Mucosa of descending colon (tissue), 3 donors: ENCODE measurements at regions not wholly inside any gene's neighbourhood (a gene's known extent, or its start where the extent isn't known, plus 50 kb on each side); places are given as distances from the start of the nearest gene placed in this dataset.

Experiments used
- ATAC-seq: fragments of 200-7000 bp; cut with Tn5 transposase; one replicate; pipeline ENCODE4 v1.9.1; 2020; ENCODE audit warnings: mild to moderate bottlenecking, moderate library complexity
- DNase-seq, 3 donors: peaks; one replicate each; pipeline ENCODE4 v3.0.0-alpha.2; 2020
- H3K36me3 ChIP-seq: fragments of 200-600 bp; one replicate; pipeline ENCODE4 v1.8.0; 2021; ENCODE audit warnings: low read depth, mild to moderate bottlenecking
- H3K4me1 ChIP-seq: fragments of 200-600 bp; one replicate; pipeline ENCODE4 v1.8.0; 2021; ENCODE audit warnings: low read depth, mild to moderate bottlenecking
- H3K4me3 ChIP-seq: fragments of 200-600 bp; one replicate; pipeline ENCODE4 v1.8.0; 2021; ENCODE audit warnings: mild to moderate bottlenecking
- H3K9me3 ChIP-seq: fragments of 200-600 bp; one replicate; pipeline ENCODE4 v1.8.0; 2021; ENCODE audit warnings: mild to moderate bottlenecking
- intact Hi-C, 2 donors: fragments of 100-400 bp; cut with DNase I in 1 of 2; cut with micrococcal nuclease in 1 of 2; formaldehyde crosslinking; loops; one replicate each; pipeline versions ENCODE4 v1.11.0 to v1.11.1; 2022; cut with DNase I, micrococcal nuclease
- TF ChIP-seq, protein P1 (sequence below): fragments of 200-600 bp; IDR thresholded peaks from one replicate; pipeline ENCODE4 v1.8.0; 2022; ENCODE audit warnings: antibody characterized with exemption, mild to moderate bottlenecking
- donor health status: DM: no; HTN: no; CAD: no; lungs with moderate emphysema.
- donor health status: DM: no; HTN: no; CAD: no.
- donor health status: DM: no; HTN: yes; CAD: no.

- Histone ChIP-seq H3K4me3 (no peak overlapping the region), H3K36me3 (no peaks in the 10 kb centered on the region), H3K4me1 (no peaks in the 10 kb centered on the region), H3K9me3 (peaks cover 2% of the 10 kb centered on the region)
- DNase-seq (no peak), ATAC-seq (no peak)
- TF ChIP-seq, protein P1, sequence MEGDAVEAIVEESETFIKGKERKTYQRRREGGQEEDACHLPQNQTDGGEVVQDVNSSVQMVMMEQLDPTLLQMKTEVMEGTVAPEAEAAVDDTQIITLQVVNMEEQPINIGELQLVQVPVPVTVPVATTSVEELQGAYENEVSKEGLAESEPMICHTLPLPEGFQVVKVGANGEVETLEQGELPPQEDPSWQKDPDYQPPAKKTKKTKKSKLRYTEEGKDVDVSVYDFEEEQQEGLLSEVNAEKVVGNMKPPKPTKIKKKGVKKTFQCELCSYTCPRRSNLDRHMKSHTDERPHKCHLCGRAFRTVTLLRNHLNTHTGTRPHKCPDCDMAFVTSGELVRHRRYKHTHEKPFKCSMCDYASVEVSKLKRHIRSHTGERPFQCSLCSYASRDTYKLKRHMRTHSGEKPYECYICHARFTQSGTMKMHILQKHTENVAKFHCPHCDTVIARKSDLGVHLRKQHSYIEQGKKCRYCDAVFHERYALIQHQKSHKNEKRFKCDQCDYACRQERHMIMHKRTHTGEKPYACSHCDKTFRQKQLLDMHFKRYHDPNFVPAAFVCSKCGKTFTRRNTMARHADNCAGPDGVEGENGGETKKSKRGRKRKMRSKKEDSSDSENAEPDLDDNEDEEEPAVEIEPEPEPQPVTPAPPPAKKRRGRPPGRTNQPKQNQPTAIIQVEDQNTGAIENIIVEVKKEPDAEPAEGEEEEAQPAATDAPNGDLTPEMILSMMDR, result no peak
- intact Hi-C loops, result no loop called here
These were observed 1515.0 kb downstream of the OTOL1 start for GRCh38 chr3:163011596-163011995.

DNA sequence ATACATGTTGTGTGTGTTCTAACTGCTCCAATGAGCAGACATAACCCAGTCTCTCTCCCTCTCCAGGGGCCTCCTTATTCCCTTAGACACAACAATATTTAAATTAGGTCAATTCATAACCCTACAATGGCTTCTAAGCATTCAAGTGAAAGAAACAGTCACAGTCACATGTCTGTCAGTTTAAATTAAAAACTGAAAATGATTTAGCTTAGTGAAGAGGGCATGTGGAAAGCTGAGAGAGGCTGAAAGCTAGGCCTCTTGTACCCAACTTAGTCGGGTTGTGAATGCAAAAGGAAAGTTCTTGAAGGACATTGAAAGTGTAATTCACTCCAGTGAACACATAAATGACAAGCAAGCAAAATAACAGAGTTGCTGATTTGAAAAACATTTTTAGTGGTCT lies 1519.6 kb downstream of the OTOL1 start:
- intact Hi-C loops, result no loop called here
- DNase-seq, result no peak

DNA sequence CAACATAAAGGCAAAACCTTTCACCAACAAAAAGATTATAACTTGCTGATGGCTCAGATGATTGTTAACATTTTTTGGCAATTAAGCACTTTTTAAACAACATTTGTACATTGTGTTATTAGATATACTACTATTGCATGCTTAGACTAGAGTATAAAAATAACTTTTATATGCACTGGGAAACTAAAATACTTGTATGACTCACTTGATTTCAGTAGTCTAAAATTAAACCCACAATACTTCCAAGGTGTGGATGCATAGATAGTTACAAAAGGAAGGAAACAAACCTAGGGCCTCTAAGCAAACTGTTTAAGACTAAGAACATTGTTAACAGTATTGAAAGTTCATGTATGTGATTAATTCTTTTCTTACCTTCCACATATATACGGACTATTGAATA lies 1521.5 kb downstream of the OTOL1 start:
- H3K36me3 ChIP-seq, result no peaks in the 10 kb centered on the region
- no peak for DNase-seq
- H3K4me1 ChIP-seq, result no peaks in the 10 kb centered on the region
- H3K4me3 ChIP-seq, result no peak overlapping the region
- TF ChIP-seq, protein P1, result no peak
- peaks cover 4% of the 10 kb centered on the region for H3K9me3 ChIP-seq
- ATAC-seq, result no peak
- intact Hi-C loops, result no loop called here

More for the DNA sequence above, 1519.6 kb downstream of the OTOL1 start:
- Histone ChIP-seq H3K36me3 (no peaks in the 10 kb centered on the region), H3K4me3 (no peak overlapping the region), H3K9me3 (peaks cover 4% of the 10 kb centered on the region), H3K4me1 (no peaks in the 10 kb centered on the region)
- TF ChIP-seq, protein P1, result no peak
- no peak for ATAC-seq

DNA sequence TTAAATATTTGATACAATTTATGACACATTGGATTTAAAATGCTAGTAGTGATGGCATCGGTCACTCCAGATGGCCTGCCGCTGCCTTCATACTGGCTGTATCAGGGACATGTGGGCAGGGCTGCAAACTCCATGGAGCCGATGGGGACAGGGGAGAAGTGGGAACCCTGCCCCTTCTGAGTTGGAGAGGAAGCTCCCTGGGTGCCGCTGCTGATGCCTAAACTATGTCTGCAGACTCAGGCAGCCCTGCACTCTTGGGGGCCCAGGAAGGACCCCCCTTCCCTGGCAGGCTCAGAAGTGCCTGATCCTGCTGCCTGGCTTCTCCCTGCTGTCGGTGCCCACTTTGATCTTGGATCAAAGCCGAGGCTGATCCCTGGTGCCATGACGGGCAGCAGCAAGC lies 1522.1 kb downstream of the OTOL1 start:
- TF ChIP-seq, protein P1, result no peak
- DNase-seq (no peak), ATAC-seq (no peak)
- no peak overlapping the region for H3K4me3 ChIP-seq
- H3K4me1 ChIP-seq, result no peaks in the 10 kb centered on the region
- peaks cover 4% of the 10 kb centered on the region for H3K9me3 ChIP-seq
- intact Hi-C loops, result no loop called here
- H3K36me3 ChIP-seq, result no peaks in the 10 kb centered on the region

GRCh38 chr3:163019260-163019659 lies 1522.7 kb downstream of the OTOL1 start:
- H3K4me3 ChIP-seq, result no peak overlapping the region
- no peaks in the 10 kb centered on the region for H3K36me3 ChIP-seq
- DNase-seq (no peak), ATAC-seq (no peak)
- H3K4me1 ChIP-seq, result no peaks in the 10 kb centered on the region
- intact Hi-C loops, result no loop called here
- peaks cover 4% of the 10 kb centered on the region for H3K9me3 ChIP-seq
- TF ChIP-seq, protein P1, result no peak

- H3K4me1 ChIP-seq, result no peaks in the 10 kb centered on the region
- no peaks in the 10 kb centered on the region for H3K36me3 ChIP-seq
- intact Hi-C loops, result no loop called here
- DNase-seq (no peak), ATAC-seq (no peak)
- H3K4me3 ChIP-seq, result no peak overlapping the region
- TF ChIP-seq, protein P1, result no peak
- no peaks in the 10 kb centered on the region for H3K9me3 ChIP-seq
These were observed 1537.0 kb downstream of the OTOL1 start for GRCh38 chr3:163033652-163034051.
